HCT116 (cell line): ENCODE measurements at regions not wholly inside any gene's neighbourhood (a gene's known extent, or its start where the extent isn't known, plus 50 kb on each side); places are given as distances from the start of the nearest gene placed in this dataset.

Experiments used
- ATAC-seq: fragments of 200-7000 bp; cut with Tn5 transposase; 2 replicates; pipeline ENCODE4 v1.9.1; 2020; ENCODE audit warnings: mild to moderate bottlenecking, moderate library complexity
- BruUV-seq: library from RNA; stranded (reverse); fragments of 400-500 nt; replicated peaks from 2 replicates; lab custom pipeline; 2021; lab: Mats Ljungman, UMichigan
- CTCF ChIA-PET: fragments of 300-600 bp; sonication (Branson Sonifier 250); formaldehyde crosslinking; loops from one replicate; lab custom pipeline; 2021; ENCODE audit warnings: antibody characterized with exemption; lab: Charles Lee
- POLR2A ChIA-PET: fragments of 300-600, 350-600 bp; sonication (Branson Sonifier 250); formaldehyde crosslinking; loops from one replicate; lab custom pipeline; 2021; ENCODE audit warnings: antibody characterized with exemption; lab: Charles Lee
- RAD21 ChIA-PET, 2 experiments: fragments of 300-600 bp; sonication (Branson Sonifier 250); formaldehyde crosslinking; loops; one replicate each; lab custom pipeline; 2023; ENCODE audit warnings: low total read pairs in 2 of 2; ENCODE audit not compliant: uncharacterized antibody in 2 of 2, unreplicated experiment in 2 of 2, low non-redundant PET in 1 of 2; lab: Charles Lee
- DNase-seq: peaks from one replicate; pipeline ENCODE4 v3.0.0-alpha.2; 2010; ENCODE audit warnings: low read depth, low spot score
- H2AFZ ChIP-seq: fragments of 200-600 bp; shearing (Covaris generic), sonication (generic); 2 replicates; pipeline ENCODE4 v1.6.1; 2017; ENCODE audit warnings: low read depth, mixed run types, mixed read lengths, antibody characterized with exemption, low read length; ENCODE audit not compliant: poor library complexity, severe bottlenecking
- H3K27ac ChIP-seq: 2 replicates; pipeline ENCODE4 v1.5.1; 2012; ENCODE audit warnings: low read depth, low read length
- H3K27me3 ChIP-seq: fragments of 200-600 bp; sonication (generic); 2 replicates; pipeline ENCODE4 v1.6.1; 2016; ENCODE audit warnings: mixed run types, low read length, mixed read lengths; ENCODE audit not compliant: insufficient read depth
- H3K36me3 ChIP-seq, 2 experiments: fragments of 200-500 bp in 1 of 2; fragments of 200-600 bp in 1 of 2; sonication (Bioruptor generic) in 1 of 2; sonication (generic) in 1 of 2; 2 replicates each; pipeline versions ENCODE4 v1.5.1 to v1.6.1; 2014 to 2016; ENCODE audit warnings: low read length in 2 of 2, inconsistent platforms in 1 of 2, mixed read lengths in 1 of 2, mixed run types in 1 of 2; ENCODE audit not compliant: insufficient read depth in 2 of 2, control insufficient read depth in 1 of 2
- H3K4me1 ChIP-seq, 2 experiments: fragments of 200-600 bp in 1 of 2; sonication (generic) in 1 of 2; 2 replicates each; pipeline versions ENCODE4 v1.5.1 to v1.6.1; 2012 to 2017; ENCODE audit warnings: low read length in 2 of 2, inconsistent platforms in 1 of 2, mild to moderate bottlenecking in 1 of 2, mixed read lengths in 1 of 2, mixed run types in 1 of 2, moderate library complexity in 1 of 2; ENCODE audit not compliant: insufficient read depth in 2 of 2, control insufficient read depth in 1 of 2
- H3K4me2 ChIP-seq: fragments of 200-600 bp; sonication (generic); 2 replicates; pipeline ENCODE4 v1.6.1; 2017; ENCODE audit warnings: mixed run types, low read length, mixed read lengths
- H3K4me3 ChIP-seq, 2 experiments: fragments of 200-600 bp in 1 of 2; sonication (generic) in 1 of 2; replicated peaks in 1 of 2; 2 replicates each; pipeline ENCODE4 v1.5.1; 2011 to 2016; ENCODE audit warnings: low read length in 2 of 2, control low read depth in 1 of 2, low read depth in 1 of 2, mild to moderate bottlenecking in 1 of 2, mixed read lengths in 1 of 2, mixed run types in 1 of 2
- H3K79me2 ChIP-seq: fragments of 200-600 bp; sonication (generic); 2 replicates; pipeline ENCODE4 v1.6.1; 2017; ENCODE audit warnings: mild to moderate bottlenecking, mixed run types, low read length, moderate library complexity, mixed read lengths; ENCODE audit not compliant: insufficient read depth
- H3K9ac ChIP-seq: fragments of 200-600 bp; sonication (generic); 2 replicates; pipeline ENCODE4 v1.6.1; 2016; ENCODE audit warnings: low read length, mixed read lengths
- H3K9me2 ChIP-seq: fragments of 200-600 bp; sonication (generic), shearing (Covaris generic); 2 replicates; pipeline ENCODE4 v1.6.1; 2017; ENCODE audit warnings: mixed run types, mild to moderate bottlenecking, moderate library complexity; ENCODE audit not compliant: insufficient read depth
- H3K9me3 ChIP-seq, 2 experiments: fragments of 200-500 bp in 1 of 2; fragments of 200-600 bp in 1 of 2; sonication (Bioruptor generic) in 1 of 2; sonication (generic) in 1 of 2; 2 replicates each; pipeline ENCODE4 v1.6.1; 2014 to 2017; ENCODE audit warnings: low read length in 2 of 2, mixed read lengths in 2 of 2, inconsistent platforms in 1 of 2, low read depth in 1 of 2, mild to moderate bottlenecking in 1 of 2, mixed run types in 1 of 2, moderate library complexity in 1 of 2; ENCODE audit not compliant: control insufficient read depth in 1 of 2, insufficient read depth in 1 of 2
- H4K20me1 ChIP-seq: fragments of 200-600 bp; sonication (generic), shearing (Covaris generic); 2 replicates; pipeline ENCODE4 v1.6.1; 2017; ENCODE audit warnings: mixed run types, mild to moderate bottlenecking, moderate library complexity; ENCODE audit not compliant: insufficient read depth
- CBX3 ChIP-seq: IDR thresholded peaks from 2 replicates; pipeline ENCODE4 v1.6.1; 2012; ENCODE audit warnings: low read depth
- CEBPB ChIP-seq: IDR thresholded peaks from 2 replicates; pipeline ENCODE4 v1.6.1; 2012; ENCODE audit warnings: low read depth
- EGR1 ChIP-seq: IDR thresholded peaks from 2 replicates; pipeline ENCODE4 v1.6.1; 2012; ENCODE audit warnings: low read depth
- EZH2 ChIP-seq: fragments of 200-600 bp; sonication (generic); IDR thresholded peaks from 2 replicates; pipeline ENCODE4 v1.6.1; 2017; ENCODE audit warnings: antibody characterized with exemption, mixed run types
- EZH2phosphoT487 ChIP-seq: fragments of 200-600 bp; IDR thresholded peaks from 2 replicates; pipeline ENCODE4 v1.6.1; 2018; ENCODE audit warnings: antibody characterized with exemption, borderline replicate concordance
- JUND ChIP-seq: IDR thresholded peaks from 2 replicates; pipeline ENCODE4 v1.6.1; 2012
- POLR2A ChIP-seq: IDR thresholded peaks from 2 replicates; pipeline ENCODE4 v1.7.0; 2011; ENCODE audit warnings: borderline replicate concordance; ENCODE audit not compliant: insufficient read depth, insufficient read length; ENCODE audit errors: extremely low read depth
- POLR2AphosphoS5 ChIP-seq: IDR thresholded peaks from 2 replicates; pipeline ENCODE4 v1.6.1; 2011; ENCODE audit warnings: mild to moderate bottlenecking, low read depth, low read length, moderate library complexity
- SP1 ChIP-seq: IDR thresholded peaks from 2 replicates; pipeline ENCODE4 v1.6.1; 2012; ENCODE audit warnings: low read depth
- SRF ChIP-seq: IDR thresholded peaks from 2 replicates; pipeline ENCODE4 v1.6.1; 2012; ENCODE audit warnings: low read depth
- TCF7L2 ChIP-seq: IDR thresholded peaks from 2 replicates; pipeline ENCODE4 v1.7.0; 2011; ENCODE audit warnings: borderline replicate concordance, inconsistent platforms; ENCODE audit not compliant: insufficient read depth, insufficient read length; ENCODE audit errors: extremely low read depth
- intact Hi-C: fragments of 100-400 bp; cut with micrococcal nuclease; formaldehyde crosslinking; loops from 2 replicates; pipeline ENCODE4 v1.10.0; 2022
- TF ChIP-seq, protein P1 (sequence below): IDR thresholded peaks from 2 replicates; pipeline ENCODE4 v1.6.1; 2011; ENCODE audit warnings: mild to moderate bottlenecking, low read length, moderate library complexity; ENCODE audit not compliant: insufficient replicate concordance; ENCODE audit errors: extremely low read depth
- TF ChIP-seq, protein P2 (sequence below): IDR thresholded peaks from 2 replicates; pipeline ENCODE4 v1.6.1; 2012

DNA sequence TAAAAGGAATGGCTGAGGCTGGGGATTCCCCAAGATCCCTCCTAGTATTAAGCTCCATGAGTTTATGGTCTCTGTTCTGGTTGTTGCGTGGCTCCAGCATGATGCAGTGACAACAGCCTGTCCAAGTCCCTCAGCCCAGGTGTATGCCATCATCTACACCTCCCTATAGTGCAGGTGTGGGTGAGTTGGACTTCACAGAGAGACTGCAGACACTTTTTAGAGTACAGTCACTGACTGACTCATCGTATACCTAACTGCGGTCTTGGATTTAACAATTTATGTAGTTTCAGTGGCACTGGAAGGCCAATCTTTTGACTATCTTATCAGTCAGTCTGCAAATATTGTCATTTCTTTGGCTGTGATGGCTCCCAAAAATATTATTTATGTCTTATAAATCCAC is 415.0 kb downstream of the TMX3 start:
- TF ChIP-seq POLR2AphosphoS5 (no peak), TCF7L2 (no peak)
- TF ChIP-seq, protein P1, sequence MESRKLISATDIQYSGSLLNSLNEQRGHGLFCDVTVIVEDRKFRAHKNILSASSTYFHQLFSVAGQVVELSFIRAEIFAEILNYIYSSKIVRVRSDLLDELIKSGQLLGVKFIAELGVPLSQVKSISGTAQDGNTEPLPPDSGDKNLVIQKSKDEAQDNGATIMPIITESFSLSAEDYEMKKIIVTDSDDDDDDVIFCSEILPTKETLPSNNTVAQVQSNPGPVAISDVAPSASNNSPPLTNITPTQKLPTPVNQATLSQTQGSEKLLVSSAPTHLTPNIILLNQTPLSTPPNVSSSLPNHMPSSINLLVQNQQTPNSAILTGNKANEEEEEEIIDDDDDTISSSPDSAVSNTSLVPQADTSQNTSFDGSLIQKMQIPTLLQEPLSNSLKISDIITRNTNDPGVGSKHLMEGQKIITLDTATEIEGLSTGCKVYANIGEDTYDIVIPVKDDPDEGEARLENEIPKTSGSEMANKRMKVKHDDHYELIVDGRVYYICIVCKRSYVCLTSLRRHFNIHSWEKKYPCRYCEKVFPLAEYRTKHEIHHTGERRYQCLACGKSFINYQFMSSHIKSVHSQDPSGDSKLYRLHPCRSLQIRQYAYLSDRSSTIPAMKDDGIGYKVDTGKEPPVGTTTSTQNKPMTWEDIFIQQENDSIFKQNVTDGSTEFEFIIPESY: no peak
- Histone ChIP-seq H3K27me3 (no peaks in the 10 kb centered on the region), H3K4me2 (no peak overlapping the region), H3K4me3 (no peak overlapping the region), H3K79me2 (no peaks in the 10 kb centered on the region), H3K36me3 (no peaks in the 10 kb centered on the region), H3K9me2 (no peaks in the 10 kb centered on the region), H2AFZ (no peak overlapping the region), H4K20me1 (no peaks in the 10 kb centered on the region), H3K27ac (no peak overlapping the region), H3K9me3 (peaks cover 8 to 43% of the 10 kb centered on the region in 2 experiments; a peak in 2 of 4 replicates), H3K9ac (no peak overlapping the region), H3K4me1 (no peaks in the 10 kb centered on the region)
- intact Hi-C loops: no loop called here
- RAD21 ChIA-PET: no interaction called here
- CTCF ChIA-PET: no interaction called here
- POLR2A ChIA-PET: no interaction called here
- no peak for ATAC-seq
- no peak for DNase-seq
- no TSS peak for BruUV-seq

DNA sequence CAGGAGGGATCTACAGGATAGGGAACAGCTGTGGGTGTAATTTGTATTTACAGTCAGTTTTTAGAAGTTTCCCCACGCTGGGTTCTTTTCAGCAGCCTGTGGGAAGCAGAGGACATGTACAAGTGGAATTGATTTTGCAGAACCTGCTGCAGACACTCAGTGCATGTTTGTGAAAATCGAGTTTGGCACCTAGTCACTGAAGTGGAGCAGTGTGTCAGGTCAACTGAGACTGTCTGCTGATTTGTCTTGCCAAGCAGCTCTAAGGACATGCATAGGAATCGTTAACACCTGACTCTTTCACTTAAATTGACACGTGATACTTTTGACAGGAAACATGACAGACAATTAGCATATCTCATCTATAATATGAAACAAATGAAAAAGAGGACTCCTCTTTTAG is 416.6 kb downstream of the TMX3 start:
- peaks cover 14 to 45% of the 10 kb centered on the region in 2 experiments; a peak in 2 of 4 replicates for H3K9me3 ChIP-seq
- no peak for DNase-seq
- H3K27me3 ChIP-seq: no peaks in the 10 kb centered on the region
- no peaks in the 10 kb centered on the region for H3K36me3 ChIP-seq
- H3K27ac ChIP-seq: no peak overlapping the region
- no peak overlapping the region for H3K9ac ChIP-seq
- no peaks in the 10 kb centered on the region for H3K4me1 ChIP-seq
- H3K79me2 ChIP-seq: no peaks in the 10 kb centered on the region
- H4K20me1 ChIP-seq: no peaks in the 10 kb centered on the region
- intact Hi-C loops: no loop called here
- H3K4me2 ChIP-seq: no peak overlapping the region
- no peak overlapping the region for H3K4me3 ChIP-seq
- ATAC-seq: no peak
- BruUV-seq: no TSS peak
- ChIA-PET CTCF (no interaction called here), RAD21 (no interaction called here), POLR2A (no interaction called here)
- TF ChIP-seq JUND (no peak), TCF7L2 (no peak), CEBPB (no peak), SRF (no peak), CBX3 (no peak), EZH2 (no peak), SP1 (no peak), POLR2A (no peak), EGR1 (no peak), EZH2phosphoT487 (no peak)
- TF ChIP-seq, protein P2, sequence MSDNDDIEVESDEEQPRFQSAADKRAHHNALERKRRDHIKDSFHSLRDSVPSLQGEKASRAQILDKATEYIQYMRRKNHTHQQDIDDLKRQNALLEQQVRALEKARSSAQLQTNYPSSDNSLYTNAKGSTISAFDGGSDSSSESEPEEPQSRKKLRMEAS: no peak
- H2AFZ ChIP-seq: no peak overlapping the region
- H3K9me2 ChIP-seq: no peaks in the 10 kb centered on the region
